Breast epithelium (tissue), 4 donors: ENCODE measurements at regions not wholly inside any gene's neighbourhood (a gene's known extent, or its start where the extent isn't known, plus 50 kb on each side); places are given as distances from the start of the nearest gene placed in this dataset.

Experiments used
- DNase-seq, 2 donors: peaks; one replicate each; pipeline ENCODE4 v3.0.0-alpha.2; 2019; ENCODE audit warnings: low spot score in 2 of 2
- H3K27ac ChIP-seq, 2 donors: fragments of 200-600 bp; sonication (generic) in 1 of 2; one replicate each; pipeline ENCODE4 v1.5.1; 2016 to 2019; ENCODE audit warnings: mild to moderate bottlenecking in 1 of 2
- H3K27me3 ChIP-seq, 2 donors: fragments of 200-600 bp; sonication (generic) in 1 of 2; one replicate each; pipeline versions ENCODE4 v1.5.1 to v1.6.0; 2017 to 2019; ENCODE audit warnings: control low read depth in 1 of 2, mild to moderate bottlenecking in 1 of 2
- H3K36me3 ChIP-seq: fragments of 200-600 bp; one replicate; pipeline ENCODE4 v1.5.1; 2019
- H3K4me1 ChIP-seq, 2 donors: fragments of 200-600 bp; sonication (generic); one replicate each; pipeline ENCODE4 v1.5.1; 2016 to 2019; ENCODE audit warnings: control low read depth in 1 of 2
- H3K4me3 ChIP-seq, 3 donors: fragments of 200-600 bp; sonication (generic); 1 replicate in 2 of 3; 2 replicates in 1 of 3; pipeline ENCODE4 v1.5.1; 2016 to 2019; ENCODE audit warnings: mild to moderate bottlenecking in 3 of 3, moderate library complexity in 2 of 3
- H3K9me3 ChIP-seq, 2 donors: fragments of 200-600 bp; sonication (generic) in 1 of 2; one replicate each; pipeline ENCODE4 v1.5.1; 2016 to 2019; ENCODE audit warnings: control low read depth in 1 of 2
- CTCF ChIP-seq, 3 donors: fragments of 450-650 bp; IDR thresholded peaks; one replicate each; pipeline ENCODE4 v1.5.1; 2016 to 2017; ENCODE audit warnings: antibody characterized with exemption in 3 of 3, mild to moderate bottlenecking in 3 of 3, moderate library complexity in 3 of 3
- POLR2A ChIP-seq: fragments of 450-650 bp; IDR thresholded peaks from one replicate; pipeline ENCODE4 v1.6.1; 2016; ENCODE audit warnings: antibody characterized with exemption, mild to moderate bottlenecking, moderate library complexity
- POLR2AphosphoS5 ChIP-seq, 3 donors: sonication (generic); formaldehyde crosslinking; IDR thresholded peaks; one replicate each; pipeline ENCODE4 v1.6.1; 2017; ENCODE audit warnings: antibody characterized with exemption in 3 of 3
- intact Hi-C: fragments of 100-400 bp; cut with DNase I; formaldehyde crosslinking; loops from one replicate; pipeline ENCODE4 v1.15.1; 2023; ENCODE audit warnings: low total_unique reads

GRCh38 chr16:85337910-85338637 lies 225.8 kb upstream of the CIBAR2 start:
- Histone ChIP-seq H3K27ac (no peak overlapping the region), H3K4me3 (no peak overlapping the region), H3K36me3 (no peaks in the 10 kb centered on the region), H3K4me1 (no peaks in the 10 kb centered on the region), H3K9me3 (no peaks in the 10 kb centered on the region), H3K27me3 (no peaks in the 10 kb centered on the region)
- TF ChIP-seq POLR2AphosphoS5 (IDR thresholded peaks at IDR 0.05) (no peak), CTCF (IDR thresholded peaks at IDR 0.05) (no peak), POLR2A (no peak)
- intact Hi-C loops = no loop called here
- DNase-seq = no peak

GRCh38 chr16:85338638-85338982 lies 226.3 kb upstream of the CIBAR2 start:
- TF ChIP-seq POLR2AphosphoS5 (IDR thresholded peaks at IDR 0.05) = no peak
- TF ChIP-seq CTCF (IDR thresholded peaks at IDR 0.05) = no peak
- no peak for TF ChIP-seq POLR2A
- Histone ChIP-seq H3K27ac (no peak overlapping the region), H3K9me3 (no peaks in the 10 kb centered on the region), H3K4me3 (no peak overlapping the region), H3K36me3 (no peaks in the 10 kb centered on the region), H3K4me1 (no peaks in the 10 kb centered on the region), H3K27me3 (no peaks in the 10 kb centered on the region)
- intact Hi-C loops = no loop called here
- DNase-seq = no peak

GRCh38 chr16:85338989-85339685 lies 226.9 kb upstream of the CIBAR2 start:
- Histone ChIP-seq H3K36me3 (no peaks in the 10 kb centered on the region), H3K27me3 (no peaks in the 10 kb centered on the region), H3K27ac (no peak overlapping the region), H3K4me1 (no peaks in the 10 kb centered on the region), H3K9me3 (no peaks in the 10 kb centered on the region), H3K4me3 (no peak overlapping the region)
- TF ChIP-seq POLR2A (no peak), POLR2AphosphoS5 (IDR thresholded peaks at IDR 0.05) (no peak), CTCF (IDR thresholded peaks at IDR 0.05) (no peak)
- intact Hi-C loops = no loop called here
- no peak for DNase-seq

- intact Hi-C loops = no loop called here
- Histone ChIP-seq H3K4me3 (no peak overlapping the region), H3K4me1 (no peaks in the 10 kb centered on the region), H3K36me3 (no peaks in the 10 kb centered on the region), H3K27ac (no peak overlapping the region), H3K27me3 (no peaks in the 10 kb centered on the region), H3K9me3 (no peaks in the 10 kb centered on the region)
- no peak for DNase-seq
- no peak for TF ChIP-seq POLR2AphosphoS5 (IDR thresholded peaks at IDR 0.05)
- TF ChIP-seq POLR2A = no peak
- no peak for TF ChIP-seq CTCF (IDR thresholded peaks at IDR 0.05)
Observed at GRCh38 chr16:85341972-85342695, 229.9 kb upstream of the CIBAR2 start.
